Retinal pigment epithelial cell (primary cell): ENCODE measurements at regions not wholly inside any gene's neighbourhood (a gene's known extent, or its start where the extent isn't known, plus 50 kb on each side); places are given as distances from the start of the nearest gene placed in this dataset.
A peak's percentile ranks its signal among the peaks of the same experiment; 100 is the strongest.

Experiments used
- DNase-seq: peaks from one replicate; pipeline ENCODE4 v3.0.0-alpha.2; 2010; ENCODE audit warnings: low read depth
- H3K4me3 ChIP-seq: 2 replicates; pipeline ENCODE4 v1.5.1; 2011; ENCODE audit warnings: mild to moderate bottlenecking, low read length, control low read depth, moderate library complexity
- TF ChIP-seq, protein P1 (sequence below): conservative IDR thresholded peaks from 2 replicates; pipeline ENCODE4 v1.5.1; 2011; ENCODE audit warnings: low read depth, low read length, control low read depth, inconsistent platforms

DNA sequence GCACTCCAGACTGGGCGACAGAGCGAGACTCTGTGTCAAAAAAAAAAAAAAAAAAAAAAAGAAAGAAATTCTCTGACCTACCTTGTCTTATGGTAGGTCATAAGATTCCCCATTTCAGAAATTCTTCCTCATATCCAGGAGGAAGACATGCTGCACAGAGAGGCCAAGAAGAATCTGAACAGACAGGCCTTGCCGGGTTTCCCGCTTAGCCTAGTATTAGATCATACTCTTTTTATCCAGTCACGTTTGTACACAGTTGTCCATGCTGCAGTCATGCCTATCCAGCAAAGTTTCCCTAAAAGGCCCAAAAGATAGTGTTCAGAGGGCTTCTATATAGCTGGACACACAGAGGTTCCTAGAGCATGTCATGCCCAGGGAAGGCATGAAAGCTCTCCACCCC lies 93.6 kb upstream of the CHODL start:
- no peak overlapping the region for H3K4me3 ChIP-seq
- TF ChIP-seq, protein P1, sequence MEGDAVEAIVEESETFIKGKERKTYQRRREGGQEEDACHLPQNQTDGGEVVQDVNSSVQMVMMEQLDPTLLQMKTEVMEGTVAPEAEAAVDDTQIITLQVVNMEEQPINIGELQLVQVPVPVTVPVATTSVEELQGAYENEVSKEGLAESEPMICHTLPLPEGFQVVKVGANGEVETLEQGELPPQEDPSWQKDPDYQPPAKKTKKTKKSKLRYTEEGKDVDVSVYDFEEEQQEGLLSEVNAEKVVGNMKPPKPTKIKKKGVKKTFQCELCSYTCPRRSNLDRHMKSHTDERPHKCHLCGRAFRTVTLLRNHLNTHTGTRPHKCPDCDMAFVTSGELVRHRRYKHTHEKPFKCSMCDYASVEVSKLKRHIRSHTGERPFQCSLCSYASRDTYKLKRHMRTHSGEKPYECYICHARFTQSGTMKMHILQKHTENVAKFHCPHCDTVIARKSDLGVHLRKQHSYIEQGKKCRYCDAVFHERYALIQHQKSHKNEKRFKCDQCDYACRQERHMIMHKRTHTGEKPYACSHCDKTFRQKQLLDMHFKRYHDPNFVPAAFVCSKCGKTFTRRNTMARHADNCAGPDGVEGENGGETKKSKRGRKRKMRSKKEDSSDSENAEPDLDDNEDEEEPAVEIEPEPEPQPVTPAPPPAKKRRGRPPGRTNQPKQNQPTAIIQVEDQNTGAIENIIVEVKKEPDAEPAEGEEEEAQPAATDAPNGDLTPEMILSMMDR = no peak
- no peak for DNase-seq

DNA sequence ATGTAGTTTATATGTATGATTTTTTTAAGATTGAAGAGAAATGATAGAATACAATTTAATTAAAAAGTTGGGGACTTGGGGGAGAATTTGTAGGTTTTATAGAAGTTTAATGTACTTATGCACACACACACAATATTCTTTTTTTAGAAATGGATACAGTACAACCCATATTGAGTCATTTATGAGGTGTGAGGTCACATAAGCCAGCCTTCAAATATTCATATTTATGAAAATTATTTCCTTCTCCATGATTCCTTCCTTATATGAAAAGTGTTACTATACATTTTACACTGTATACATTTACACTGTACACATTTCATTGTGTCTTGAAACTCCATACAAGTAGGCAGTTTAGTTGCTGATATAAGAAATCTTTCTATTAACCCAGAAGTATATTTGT lies 96.2 kb upstream of the CHODL start:
- no peak for DNase-seq
- TF ChIP-seq, protein P1 = no peak
- no peak overlapping the region for H3K4me3 ChIP-seq

DNA sequence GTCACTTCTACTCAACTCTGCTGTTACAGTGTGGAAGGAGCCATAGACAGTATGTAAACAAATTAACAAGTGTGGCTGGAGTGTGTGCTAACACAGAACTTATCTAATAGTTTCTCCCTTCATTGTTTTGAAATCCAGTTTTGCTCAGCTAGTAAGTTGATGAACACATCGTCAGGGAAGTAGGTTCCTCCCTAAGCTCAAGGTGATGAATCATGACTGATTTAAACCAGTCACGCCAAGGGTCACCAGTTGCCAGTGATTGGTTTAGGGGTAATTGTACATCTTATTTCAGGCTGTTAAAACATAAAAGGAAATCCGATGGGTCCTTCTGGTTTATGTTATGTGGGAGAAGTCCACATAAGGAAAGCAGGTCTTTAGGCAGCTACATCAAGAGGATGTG lies 97.0 kb upstream of the CHODL start:
- H3K4me3 ChIP-seq = no peak overlapping the region
- TF ChIP-seq, protein P1 = no peak
- no peak for DNase-seq

DNA sequence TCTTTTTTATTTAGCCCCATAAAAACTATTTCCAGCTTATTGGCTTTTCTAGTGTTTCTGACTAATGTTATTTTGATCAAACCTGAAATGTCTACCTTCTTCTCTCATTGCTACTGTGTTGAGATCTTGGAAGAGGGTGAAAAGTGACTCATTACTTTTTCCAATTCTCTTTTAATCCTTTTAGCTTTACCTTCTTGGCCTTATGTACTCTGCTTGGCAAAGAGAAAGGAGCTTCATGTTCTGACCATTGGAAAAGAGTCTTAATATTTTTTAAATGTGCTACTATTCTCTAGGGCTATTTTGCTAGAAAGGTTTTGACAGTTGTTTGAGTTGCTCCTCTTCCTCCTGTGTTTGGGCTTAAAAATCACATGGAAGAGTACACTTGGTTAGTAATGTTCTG lies 97.8 kb upstream of the CHODL start:
- TF ChIP-seq, protein P1 = no peak
- no peak overlapping the region for H3K4me3 ChIP-seq
- DNase-seq = no peak

DNA sequence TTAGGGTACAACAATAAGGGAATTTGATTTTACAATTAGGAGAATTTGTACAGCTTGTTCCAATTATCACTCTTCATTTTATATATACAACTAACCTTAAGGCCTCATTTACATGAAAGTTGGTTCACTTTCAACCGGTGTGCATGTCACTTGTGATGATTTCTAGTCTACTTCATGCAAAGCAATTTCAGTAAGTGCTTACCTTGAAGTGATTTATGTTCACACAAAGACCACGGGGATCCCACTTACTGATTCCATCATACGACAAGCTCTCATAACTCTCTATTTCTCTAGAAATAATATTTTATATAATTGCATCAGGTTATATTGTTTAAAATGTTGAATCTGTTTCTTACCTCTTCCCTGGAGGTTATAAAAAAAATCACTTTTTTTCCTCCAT lies 100.3 kb upstream of the CHODL start:
- no peak overlapping the region for H3K4me3 ChIP-seq
- no peak for DNase-seq
- TF ChIP-seq, protein P1 = no peak

DNA sequence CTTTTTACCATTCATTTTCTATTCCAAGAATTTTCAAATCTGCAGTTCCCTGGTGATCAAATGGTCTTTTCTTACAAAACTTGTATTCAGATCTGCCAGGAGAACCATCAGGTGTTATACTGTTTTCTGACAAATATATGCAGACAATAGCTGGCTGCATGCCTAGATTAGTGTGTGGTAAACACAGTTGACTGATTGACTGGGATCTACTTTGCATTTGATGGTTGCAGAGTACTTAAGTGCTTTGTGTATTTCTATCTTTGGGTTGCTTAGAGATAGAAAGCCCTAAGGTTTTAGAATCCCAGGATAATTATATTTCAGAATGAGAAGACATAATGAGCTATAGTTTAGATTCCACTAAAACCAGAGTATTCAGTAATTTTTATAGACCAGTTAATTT lies 102.0 kb upstream of the CHODL start:
- H3K4me3 ChIP-seq = no peak overlapping the region
- TF ChIP-seq, protein P1 = no peak
- DNase-seq = no peak

DNA sequence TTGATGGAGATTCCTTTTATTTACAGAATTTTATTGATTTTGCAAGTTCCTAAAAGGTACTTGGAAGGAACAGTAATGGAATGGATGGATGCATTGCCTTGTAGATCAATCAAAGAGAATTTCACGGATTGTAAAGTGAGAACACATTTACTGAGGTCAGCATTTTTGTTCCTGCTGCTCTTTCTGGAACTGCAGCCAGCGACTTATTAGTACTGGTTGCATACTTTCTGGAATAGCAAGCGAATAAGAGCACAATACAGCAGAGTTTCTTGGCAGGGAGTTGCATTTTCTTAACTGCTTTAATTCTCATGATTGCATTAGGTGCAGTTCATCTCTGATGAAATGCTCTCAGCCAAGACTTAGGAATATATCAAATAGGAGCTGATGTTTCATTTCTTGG lies 106.1 kb upstream of the CHODL start:
- no peak overlapping the region for H3K4me3 ChIP-seq
- DNase-seq = peak; percentile 59
- TF ChIP-seq, protein P1 = no peak
